SK-N-SH (cell line): ENCODE measurements at regions not wholly inside any gene's neighbourhood (a gene's known extent, or its start where the extent isn't known, plus 50 kb on each side); places are given as distances from the start of the nearest gene placed in this dataset.
"Not testable (repeated sequence)": the region's sequence is repeated elsewhere in the genome, so short reads cannot be mapped to it uniquely, and the experiment has no call there.

Experiments
- FOXJ3 ChIP-seq: sonication (generic); formaldehyde crosslinking; IDR thresholded peaks from 2 replicates; pipeline ENCODE4 v1.5.1; 2020; ENCODE audit warnings: mild to moderate bottlenecking, missing genetic modification reagents
- JUND ChIP-seq: IDR thresholded peaks from 2 replicates; pipeline ENCODE4 v1.4.0; 2012
- MXI1 ChIP-seq: IDR thresholded peaks from 2 replicates; pipeline ENCODE4 v1.6.1; 2012; ENCODE audit warnings: mild to moderate bottlenecking, low read depth, low read length, improper control_type of control experiment
- RCOR1 ChIP-seq: fragments of 150-350 bp; IDR thresholded peaks from 2 replicates; pipeline ENCODE4 v1.6.1; 2017; ENCODE audit warnings: antibody characterized with exemption, low read length
- RFX5 ChIP-seq: IDR thresholded peaks from 2 replicates; pipeline ENCODE4 v1.6.1; 2012; ENCODE audit warnings: mild to moderate bottlenecking, improper control_type of control experiment, low read length
- SMC3 ChIP-seq: IDR thresholded peaks from 2 replicates; pipeline ENCODE4 v1.6.1; 2012; ENCODE audit warnings: low read depth, low read length, improper control_type of control experiment
- YY1 ChIP-seq: IDR thresholded peaks from 2 replicates; pipeline ENCODE4 v1.4.0; 2012; ENCODE audit warnings: low read depth, mild to moderate bottlenecking
- TF ChIP-seq, protein P1 (sequence below): fragments of 200-600 bp; sonication (generic); IDR thresholded peaks from 2 replicates; pipeline ENCODE4 v1.6.1; 2017; ENCODE audit warnings: antibody characterized with exemption, mild to moderate bottlenecking, moderate library complexity
- TF ChIP-seq, protein P2 (sequence below): fragments of 150-350 bp; IDR thresholded peaks from 2 replicates; pipeline ENCODE4 v1.6.1; 2016; ENCODE audit warnings: mild to moderate bottlenecking, low read depth, low read length
- TF ChIP-seq, protein P3 (sequence below): fragments of 150-350 bp; IDR thresholded peaks from 2 replicates; pipeline ENCODE4 v1.6.1; 2017; ENCODE audit warnings: antibody characterized with exemption, low read length, low read depth, borderline replicate concordance

DNA sequence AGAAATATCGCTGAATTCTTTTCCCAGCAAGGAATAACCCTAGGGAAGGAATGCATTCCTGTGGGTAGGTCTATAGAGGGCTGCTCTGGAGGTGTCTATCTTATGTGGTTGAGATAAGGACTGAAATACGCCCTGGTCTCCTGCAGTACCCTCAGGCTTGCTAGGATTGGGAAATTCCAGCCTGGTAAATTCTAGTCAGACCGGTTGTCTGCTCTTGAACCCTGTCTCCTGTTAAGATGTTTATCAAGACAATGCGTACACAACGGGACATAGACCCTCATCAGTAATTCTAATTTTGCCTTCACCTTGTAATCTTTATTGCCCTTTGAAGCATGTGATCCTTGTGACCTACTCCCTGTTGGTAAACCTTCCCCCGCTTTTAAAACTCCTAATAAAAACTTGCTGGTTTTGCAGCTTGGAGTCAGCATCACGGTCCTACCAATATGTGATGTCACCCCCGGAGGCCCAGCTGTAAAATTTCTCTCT is 51.2 kb upstream of the EDIL3 start:
- TF ChIP-seq, protein P1, sequence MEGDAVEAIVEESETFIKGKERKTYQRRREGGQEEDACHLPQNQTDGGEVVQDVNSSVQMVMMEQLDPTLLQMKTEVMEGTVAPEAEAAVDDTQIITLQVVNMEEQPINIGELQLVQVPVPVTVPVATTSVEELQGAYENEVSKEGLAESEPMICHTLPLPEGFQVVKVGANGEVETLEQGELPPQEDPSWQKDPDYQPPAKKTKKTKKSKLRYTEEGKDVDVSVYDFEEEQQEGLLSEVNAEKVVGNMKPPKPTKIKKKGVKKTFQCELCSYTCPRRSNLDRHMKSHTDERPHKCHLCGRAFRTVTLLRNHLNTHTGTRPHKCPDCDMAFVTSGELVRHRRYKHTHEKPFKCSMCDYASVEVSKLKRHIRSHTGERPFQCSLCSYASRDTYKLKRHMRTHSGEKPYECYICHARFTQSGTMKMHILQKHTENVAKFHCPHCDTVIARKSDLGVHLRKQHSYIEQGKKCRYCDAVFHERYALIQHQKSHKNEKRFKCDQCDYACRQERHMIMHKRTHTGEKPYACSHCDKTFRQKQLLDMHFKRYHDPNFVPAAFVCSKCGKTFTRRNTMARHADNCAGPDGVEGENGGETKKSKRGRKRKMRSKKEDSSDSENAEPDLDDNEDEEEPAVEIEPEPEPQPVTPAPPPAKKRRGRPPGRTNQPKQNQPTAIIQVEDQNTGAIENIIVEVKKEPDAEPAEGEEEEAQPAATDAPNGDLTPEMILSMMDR: not testable (repeated sequence)
- not testable (repeated sequence) for TF ChIP-seq RCOR1; SMC3; JUND; MXI1; RFX5; YY1; FOXJ3 (CRISPR knock-in tag)
- TF ChIP-seq, protein P2, sequence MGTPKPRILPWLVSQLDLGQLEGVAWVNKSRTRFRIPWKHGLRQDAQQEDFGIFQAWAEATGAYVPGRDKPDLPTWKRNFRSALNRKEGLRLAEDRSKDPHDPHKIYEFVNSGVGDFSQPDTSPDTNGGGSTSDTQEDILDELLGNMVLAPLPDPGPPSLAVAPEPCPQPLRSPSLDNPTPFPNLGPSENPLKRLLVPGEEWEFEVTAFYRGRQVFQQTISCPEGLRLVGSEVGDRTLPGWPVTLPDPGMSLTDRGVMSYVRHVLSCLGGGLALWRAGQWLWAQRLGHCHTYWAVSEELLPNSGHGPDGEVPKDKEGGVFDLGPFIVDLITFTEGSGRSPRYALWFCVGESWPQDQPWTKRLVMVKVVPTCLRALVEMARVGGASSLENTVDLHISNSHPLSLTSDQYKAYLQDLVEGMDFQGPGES: not testable (repeated sequence)
- TF ChIP-seq, protein P3, sequence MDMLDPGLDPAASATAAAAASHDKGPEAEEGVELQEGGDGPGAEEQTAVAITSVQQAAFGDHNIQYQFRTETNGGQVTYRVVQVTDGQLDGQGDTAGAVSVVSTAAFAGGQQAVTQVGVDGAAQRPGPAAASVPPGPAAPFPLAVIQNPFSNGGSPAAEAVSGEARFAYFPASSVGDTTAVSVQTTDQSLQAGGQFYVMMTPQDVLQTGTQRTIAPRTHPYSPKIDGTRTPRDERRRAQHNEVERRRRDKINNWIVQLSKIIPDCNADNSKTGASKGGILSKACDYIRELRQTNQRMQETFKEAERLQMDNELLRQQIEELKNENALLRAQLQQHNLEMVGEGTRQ: not testable (repeated sequence)
